Liver (tissue), 8 donors: ENCODE measurements at regions not wholly inside any gene's neighbourhood (a gene's known extent, or its start where the extent isn't known, plus 50 kb on each side); places are given as distances from the start of the nearest gene placed in this dataset.

Source experiments
- DNase-seq: peaks from one replicate; pipeline ENCODE4 v3.0.0-alpha.2; 2017; ENCODE audit warnings: low spot score
- H3K27ac ChIP-seq, 2 donors: one replicate each; pipeline ENCODE4 v1.7.0; 2013; ENCODE audit warnings: inconsistent platforms in 2 of 2, low read length in 2 of 2, control low read depth in 1 of 2, low read depth in 1 of 2, mild to moderate bottlenecking in 1 of 2
- H3K27me3 ChIP-seq, 4 donors: one replicate each; pipeline versions ENCODE4 v1.6.1 to v1.7.0; 2013; ENCODE audit warnings: low read length in 3 of 4, inconsistent platforms in 1 of 4, mild to moderate bottlenecking in 1 of 4, moderate library complexity in 1 of 4; ENCODE audit not compliant: control insufficient read depth in 4 of 4, insufficient read depth in 4 of 4
- H3K36me3 ChIP-seq, 4 donors: one replicate each; pipeline versions ENCODE4 v1.6.1 to v1.7.0; 2013; ENCODE audit warnings: low read length in 3 of 4, mild to moderate bottlenecking in 3 of 4, low read depth in 1 of 4, moderate library complexity in 1 of 4; ENCODE audit not compliant: control insufficient read depth in 4 of 4, insufficient read depth in 3 of 4
- H3K4me1 ChIP-seq, 4 donors: one replicate each; pipeline versions ENCODE4 v1.6.1 to v1.7.0; 2013; ENCODE audit warnings: low read length in 3 of 4, mild to moderate bottlenecking in 3 of 4, moderate library complexity in 1 of 4; ENCODE audit not compliant: control insufficient read depth in 4 of 4, insufficient read depth in 4 of 4
- H3K4me3 ChIP-seq, 3 donors: one replicate each; pipeline versions ENCODE4 v1.6.1 to v1.7.0; 2013; ENCODE audit warnings: low read length in 3 of 3, control low read depth in 1 of 3, low read depth in 1 of 3, mild to moderate bottlenecking in 1 of 3
- H3K9ac ChIP-seq, 2 donors: one replicate each; pipeline ENCODE4 v1.7.0; 2013; ENCODE audit warnings: low read length in 2 of 2, mild to moderate bottlenecking in 2 of 2, moderate library complexity in 2 of 2, control low read depth in 1 of 2, low read depth in 1 of 2
- H3K9me3 ChIP-seq, 4 donors: one replicate each; pipeline versions ENCODE4 v1.6.1 to v1.7.0; 2013; ENCODE audit warnings: low read length in 3 of 4; ENCODE audit not compliant: control insufficient read depth in 4 of 4
- EGR1 ChIP-seq, 2 donors: IDR thresholded peaks; 2 replicates each; pipeline ENCODE4 v1.6.1; 2016 to 2018; ENCODE audit warnings: antibody characterized with exemption in 2 of 2, low read depth in 2 of 2
- FOXA1 ChIP-seq: IDR thresholded peaks from 2 replicates; pipeline ENCODE4 v1.6.1; 2016; ENCODE audit warnings: antibody characterized with exemption
- FOXA2 ChIP-seq: IDR thresholded peaks from 2 replicates; pipeline ENCODE4 v1.6.1; 2016; ENCODE audit warnings: antibody characterized with exemption
- GABPA ChIP-seq, 2 donors: IDR thresholded peaks in 1 of 2; conservative IDR thresholded peaks in 1 of 2; 2 replicates each; pipeline ENCODE4 v1.6.1; 2016; ENCODE audit warnings: antibody characterized with exemption in 2 of 2, mild to moderate bottlenecking in 1 of 2, moderate library complexity in 1 of 2
- HNF4A ChIP-seq, 2 donors: conservative IDR thresholded peaks; 2 replicates each; pipeline ENCODE4 v1.6.1; 2016; ENCODE audit warnings: antibody characterized with exemption in 2 of 2, mild to moderate bottlenecking in 2 of 2
- HNF4G ChIP-seq: IDR thresholded peaks from 2 replicates; pipeline ENCODE4 v1.6.1; 2016; ENCODE audit warnings: antibody characterized with exemption
- JUND ChIP-seq, 2 donors: IDR thresholded peaks; 2 replicates each; pipeline ENCODE4 v1.6.1; 2016; ENCODE audit warnings: antibody characterized with exemption in 2 of 2
- NR2F2 ChIP-seq: IDR thresholded peaks from 2 replicates; pipeline ENCODE4 v1.6.1; 2016; ENCODE audit warnings: antibody characterized with exemption
- RAD21 ChIP-seq, 2 donors: IDR thresholded peaks; 2 replicates each; pipeline ENCODE4 v1.6.1; 2016; ENCODE audit warnings: antibody characterized with exemption in 2 of 2, mild to moderate bottlenecking in 2 of 2
- RXRA ChIP-seq, 2 donors: IDR thresholded peaks; 2 replicates each; pipeline ENCODE4 v1.6.1; 2017 to 2018; ENCODE audit warnings: antibody characterized with exemption in 2 of 2, mild to moderate bottlenecking in 1 of 2
- SP1 ChIP-seq: IDR thresholded peaks from 2 replicates; pipeline ENCODE4 v1.6.1; 2018; ENCODE audit warnings: antibody characterized with exemption, mild to moderate bottlenecking
- TAF1 ChIP-seq: conservative IDR thresholded peaks from 2 replicates; pipeline ENCODE4 v1.6.1; 2016; ENCODE audit warnings: antibody characterized with exemption, mild to moderate bottlenecking
- YY1 ChIP-seq: IDR thresholded peaks from 2 replicates; pipeline ENCODE4 v1.6.1; 2016; ENCODE audit warnings: antibody characterized with exemption, mild to moderate bottlenecking
- WGBS: extraction: QIAGEN DNeasy Blood & Tissue Kit; methylation state at CpG from one replicate; pipeline ENCODE4 v1.1.7; 2013; 5-methylcytosine and 5-hydroxymethylcytosine counted together
- TF ChIP-seq, protein P1 (sequence below): fragments of 150-350 bp; IDR thresholded peaks from 2 replicates; pipeline ENCODE4 v1.5.1; 2017; ENCODE audit warnings: improper control_type of control experiment, low read depth, low read length; ENCODE audit not compliant: missing input control
- TF ChIP-seq, protein P2 (sequence below): IDR thresholded peaks from 2 replicates; pipeline ENCODE4 v1.6.1; 2016; ENCODE audit warnings: antibody characterized with exemption
- TF ChIP-seq, protein P3 (sequence below): IDR thresholded peaks from 2 replicates; pipeline ENCODE4 v1.6.1; 2016; ENCODE audit warnings: antibody characterized with exemption
- TF ChIP-seq, protein P4 (sequence below): IDR thresholded peaks from 2 replicates; pipeline ENCODE4 v1.6.1; 2016; ENCODE audit warnings: antibody characterized with exemption
- TF ChIP-seq, protein P5 (sequence below): IDR thresholded peaks from 2 replicates; pipeline ENCODE4 v1.6.1; 2016; ENCODE audit warnings: antibody characterized with exemption, mild to moderate bottlenecking
- donor health status: healthy.
- donor health status: healthy.
- donor health status: healthy.
- donor health status: healthy.
- donor health status: healthy.

DNA sequence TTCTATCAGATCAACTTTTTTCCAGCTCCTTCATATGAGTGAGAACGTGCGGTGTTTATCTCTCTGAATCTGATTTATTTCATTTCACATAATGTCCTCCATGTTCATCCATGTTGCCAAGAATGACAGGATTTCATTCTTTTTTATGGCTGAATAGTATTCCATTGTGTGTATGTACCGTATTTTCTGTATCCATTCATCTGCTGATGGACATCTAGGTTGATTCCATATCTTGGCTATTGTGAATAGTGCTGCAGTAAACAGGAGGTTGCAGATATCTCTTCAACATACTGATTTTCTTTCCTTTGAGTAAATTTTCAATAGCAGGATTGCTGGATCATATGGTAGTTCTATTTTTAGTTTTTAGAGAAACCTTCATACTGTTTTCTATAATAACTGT lies 388.5 kb downstream of the DCDC2C start:
- WGBS: 72% methylated on average over 3 of the region's 3 CpGs
- TF ChIP-seq FOXA2 (no peak), RXRA (IDR thresholded peaks at IDR 0.05) (no peak), EGR1 (IDR thresholded peaks at IDR 0.05; ENCODE audit: low read depth in 2 of 2) (no peak), FOXA1 (no peak), TAF1 (no peak), HNF4A (conservative IDR thresholded peaks at IDR 0.05) (no peak), HNF4G (no peak), YY1 (no peak), SP1 (no peak), JUND (IDR thresholded peaks at IDR 0.05) (no peak), GABPA (IDR thresholded peaks at IDR 0.05 in 1 of 2, conservative IDR thresholded peaks at IDR 0.05 in 1 of 2) (no peak), NR2F2 (no peak), RAD21 (IDR thresholded peaks at IDR 0.05) (no peak)
- TF ChIP-seq, protein P1, sequence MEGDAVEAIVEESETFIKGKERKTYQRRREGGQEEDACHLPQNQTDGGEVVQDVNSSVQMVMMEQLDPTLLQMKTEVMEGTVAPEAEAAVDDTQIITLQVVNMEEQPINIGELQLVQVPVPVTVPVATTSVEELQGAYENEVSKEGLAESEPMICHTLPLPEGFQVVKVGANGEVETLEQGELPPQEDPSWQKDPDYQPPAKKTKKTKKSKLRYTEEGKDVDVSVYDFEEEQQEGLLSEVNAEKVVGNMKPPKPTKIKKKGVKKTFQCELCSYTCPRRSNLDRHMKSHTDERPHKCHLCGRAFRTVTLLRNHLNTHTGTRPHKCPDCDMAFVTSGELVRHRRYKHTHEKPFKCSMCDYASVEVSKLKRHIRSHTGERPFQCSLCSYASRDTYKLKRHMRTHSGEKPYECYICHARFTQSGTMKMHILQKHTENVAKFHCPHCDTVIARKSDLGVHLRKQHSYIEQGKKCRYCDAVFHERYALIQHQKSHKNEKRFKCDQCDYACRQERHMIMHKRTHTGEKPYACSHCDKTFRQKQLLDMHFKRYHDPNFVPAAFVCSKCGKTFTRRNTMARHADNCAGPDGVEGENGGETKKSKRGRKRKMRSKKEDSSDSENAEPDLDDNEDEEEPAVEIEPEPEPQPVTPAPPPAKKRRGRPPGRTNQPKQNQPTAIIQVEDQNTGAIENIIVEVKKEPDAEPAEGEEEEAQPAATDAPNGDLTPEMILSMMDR: no peak
- TF ChIP-seq, protein P2, sequence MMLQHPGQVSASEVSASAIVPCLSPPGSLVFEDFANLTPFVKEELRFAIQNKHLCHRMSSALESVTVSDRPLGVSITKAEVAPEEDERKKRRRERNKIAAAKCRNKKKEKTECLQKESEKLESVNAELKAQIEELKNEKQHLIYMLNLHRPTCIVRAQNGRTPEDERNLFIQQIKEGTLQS: no peak
- TF ChIP-seq, protein P3, sequence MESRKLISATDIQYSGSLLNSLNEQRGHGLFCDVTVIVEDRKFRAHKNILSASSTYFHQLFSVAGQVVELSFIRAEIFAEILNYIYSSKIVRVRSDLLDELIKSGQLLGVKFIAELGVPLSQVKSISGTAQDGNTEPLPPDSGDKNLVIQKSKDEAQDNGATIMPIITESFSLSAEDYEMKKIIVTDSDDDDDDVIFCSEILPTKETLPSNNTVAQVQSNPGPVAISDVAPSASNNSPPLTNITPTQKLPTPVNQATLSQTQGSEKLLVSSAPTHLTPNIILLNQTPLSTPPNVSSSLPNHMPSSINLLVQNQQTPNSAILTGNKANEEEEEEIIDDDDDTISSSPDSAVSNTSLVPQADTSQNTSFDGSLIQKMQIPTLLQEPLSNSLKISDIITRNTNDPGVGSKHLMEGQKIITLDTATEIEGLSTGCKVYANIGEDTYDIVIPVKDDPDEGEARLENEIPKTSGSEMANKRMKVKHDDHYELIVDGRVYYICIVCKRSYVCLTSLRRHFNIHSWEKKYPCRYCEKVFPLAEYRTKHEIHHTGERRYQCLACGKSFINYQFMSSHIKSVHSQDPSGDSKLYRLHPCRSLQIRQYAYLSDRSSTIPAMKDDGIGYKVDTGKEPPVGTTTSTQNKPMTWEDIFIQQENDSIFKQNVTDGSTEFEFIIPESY: no peak
- TF ChIP-seq, protein P4, sequence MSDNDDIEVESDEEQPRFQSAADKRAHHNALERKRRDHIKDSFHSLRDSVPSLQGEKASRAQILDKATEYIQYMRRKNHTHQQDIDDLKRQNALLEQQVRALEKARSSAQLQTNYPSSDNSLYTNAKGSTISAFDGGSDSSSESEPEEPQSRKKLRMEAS: no peak
- TF ChIP-seq, protein P5, sequence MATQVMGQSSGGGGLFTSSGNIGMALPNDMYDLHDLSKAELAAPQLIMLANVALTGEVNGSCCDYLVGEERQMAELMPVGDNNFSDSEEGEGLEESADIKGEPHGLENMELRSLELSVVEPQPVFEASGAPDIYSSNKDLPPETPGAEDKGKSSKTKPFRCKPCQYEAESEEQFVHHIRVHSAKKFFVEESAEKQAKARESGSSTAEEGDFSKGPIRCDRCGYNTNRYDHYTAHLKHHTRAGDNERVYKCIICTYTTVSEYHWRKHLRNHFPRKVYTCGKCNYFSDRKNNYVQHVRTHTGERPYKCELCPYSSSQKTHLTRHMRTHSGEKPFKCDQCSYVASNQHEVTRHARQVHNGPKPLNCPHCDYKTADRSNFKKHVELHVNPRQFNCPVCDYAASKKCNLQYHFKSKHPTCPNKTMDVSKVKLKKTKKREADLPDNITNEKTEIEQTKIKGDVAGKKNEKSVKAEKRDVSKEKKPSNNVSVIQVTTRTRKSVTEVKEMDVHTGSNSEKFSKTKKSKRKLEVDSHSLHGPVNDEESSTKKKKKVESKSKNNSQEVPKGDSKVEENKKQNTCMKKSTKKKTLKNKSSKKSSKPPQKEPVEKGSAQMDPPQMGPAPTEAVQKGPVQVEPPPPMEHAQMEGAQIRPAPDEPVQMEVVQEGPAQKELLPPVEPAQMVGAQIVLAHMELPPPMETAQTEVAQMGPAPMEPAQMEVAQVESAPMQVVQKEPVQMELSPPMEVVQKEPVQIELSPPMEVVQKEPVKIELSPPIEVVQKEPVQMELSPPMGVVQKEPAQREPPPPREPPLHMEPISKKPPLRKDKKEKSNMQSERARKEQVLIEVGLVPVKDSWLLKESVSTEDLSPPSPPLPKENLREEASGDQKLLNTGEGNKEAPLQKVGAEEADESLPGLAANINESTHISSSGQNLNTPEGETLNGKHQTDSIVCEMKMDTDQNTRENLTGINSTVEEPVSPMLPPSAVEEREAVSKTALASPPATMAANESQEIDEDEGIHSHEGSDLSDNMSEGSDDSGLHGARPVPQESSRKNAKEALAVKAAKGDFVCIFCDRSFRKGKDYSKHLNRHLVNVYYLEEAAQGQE: no peak
- no peak for DNase-seq
- H3K4me1 ChIP-seq: no peaks in the 10 kb centered on the region
- H3K4me3 ChIP-seq: no peak overlapping the region
- H3K27me3 ChIP-seq: peaks cover 0 to 3% (median 1%) of the 10 kb centered on the region in 4 donors
- no peak overlapping the region for H3K9ac ChIP-seq
- no peaks in the 10 kb centered on the region for H3K36me3 ChIP-seq
- H3K27ac ChIP-seq: no peak overlapping the region
- H3K9me3 ChIP-seq: no peaks in the 10 kb centered on the region
